NCI-H2196 treated with DMSO at 0.1 percent for 48 hours (cell line): ENCODE measurements at regions not wholly inside any gene's neighbourhood (a gene's known extent, or its start where the extent isn't known, plus 50 kb on each side); places are given as distances from the start of the nearest gene placed in this dataset.

Source experiments
- DNase-seq: peaks from one replicate; lab custom pipeline; 2025; ENCODE audit not compliant: unreplicated experiment; lab: John Stamatoyannopoulos, UW

DNA sequence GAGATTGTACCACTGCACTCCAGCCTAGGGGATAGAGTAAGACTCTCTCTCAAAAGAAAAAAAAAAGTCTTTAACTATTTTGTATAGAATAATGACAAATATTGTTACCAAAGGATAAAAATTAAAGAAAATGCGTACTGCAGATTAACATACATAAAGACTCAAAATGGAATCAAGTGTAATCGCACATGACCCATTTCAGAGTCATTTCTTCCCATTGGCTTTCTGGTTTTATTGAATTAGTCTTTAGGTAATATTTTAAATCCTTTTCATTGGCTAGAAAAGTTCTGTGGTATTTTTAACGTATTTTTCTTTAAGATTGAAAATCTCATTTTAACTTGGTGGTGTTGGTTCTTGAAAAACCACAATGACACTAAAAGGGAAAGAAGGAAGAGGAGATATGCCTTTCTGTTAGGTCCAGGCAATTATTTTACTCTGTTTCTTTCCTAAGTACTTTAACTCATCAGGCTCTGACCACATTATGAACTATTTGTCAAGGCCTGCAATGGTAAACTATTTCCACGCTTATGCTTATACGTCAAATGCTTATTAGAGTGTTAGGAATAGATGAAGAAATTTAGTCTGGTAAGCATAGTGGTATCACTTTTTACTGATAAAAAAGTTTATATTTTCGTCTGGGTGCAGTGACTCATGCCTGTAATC is 52.3 kb downstream of the PLEKHG1 start:
- DNase-seq, result no peak

DNA sequence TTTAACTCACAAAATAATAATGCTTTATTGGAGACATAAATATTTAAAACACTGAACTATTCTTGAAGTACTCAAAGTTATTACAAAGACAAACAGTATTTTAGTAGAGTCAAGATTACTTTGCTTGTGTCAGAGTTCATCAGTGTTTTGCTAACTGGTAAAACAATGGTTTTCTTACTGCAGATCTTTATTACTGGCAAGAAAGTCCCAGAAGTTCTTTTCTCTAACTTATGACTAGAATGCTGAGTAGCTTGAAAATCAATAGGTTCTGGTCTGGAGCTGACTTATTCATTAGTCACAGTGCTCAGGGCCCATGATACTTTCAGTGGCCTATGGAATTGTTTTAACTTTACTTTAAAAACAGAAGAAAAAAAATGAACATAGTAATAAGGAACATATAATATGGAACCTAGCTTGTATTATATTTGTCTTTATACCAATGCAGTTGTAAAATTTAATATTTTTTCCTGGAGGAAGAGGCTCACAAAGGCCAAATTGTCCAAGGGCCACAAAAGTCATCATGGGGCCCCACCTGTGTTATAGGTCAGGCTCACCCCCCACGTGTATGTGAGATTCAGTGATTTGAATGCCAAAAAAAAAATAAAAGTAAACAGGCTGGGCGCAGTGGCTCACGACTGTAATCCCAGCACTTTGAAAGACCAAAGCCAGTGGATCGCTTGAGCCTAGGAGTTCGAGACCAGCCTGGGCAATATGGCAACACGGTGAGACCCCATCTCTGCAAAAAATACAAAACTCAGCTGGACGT is 53.3 kb downstream of the PLEKHG1 start:
- no peak for DNase-seq

DNA sequence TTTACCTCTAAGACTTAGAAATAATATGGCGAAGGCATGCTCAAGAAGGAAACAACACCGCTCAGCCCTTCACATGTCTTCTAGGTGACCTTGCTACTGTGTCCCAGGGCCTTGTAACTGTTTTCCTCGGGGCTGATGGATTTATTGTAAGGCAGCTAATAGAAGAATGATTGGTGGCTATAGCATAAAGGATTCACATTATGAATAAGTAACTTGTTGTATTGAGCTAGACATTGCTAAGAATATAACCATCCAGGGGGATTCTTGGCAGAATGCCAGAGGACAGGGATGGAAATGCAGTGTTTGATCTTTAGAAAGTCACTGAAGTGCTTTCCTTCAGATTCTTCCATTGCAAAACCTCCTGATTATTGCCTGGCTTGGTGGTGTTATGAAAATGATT is 54.9 kb downstream of the PLEKHG1 start:
- no peak for DNase-seq

DNA sequence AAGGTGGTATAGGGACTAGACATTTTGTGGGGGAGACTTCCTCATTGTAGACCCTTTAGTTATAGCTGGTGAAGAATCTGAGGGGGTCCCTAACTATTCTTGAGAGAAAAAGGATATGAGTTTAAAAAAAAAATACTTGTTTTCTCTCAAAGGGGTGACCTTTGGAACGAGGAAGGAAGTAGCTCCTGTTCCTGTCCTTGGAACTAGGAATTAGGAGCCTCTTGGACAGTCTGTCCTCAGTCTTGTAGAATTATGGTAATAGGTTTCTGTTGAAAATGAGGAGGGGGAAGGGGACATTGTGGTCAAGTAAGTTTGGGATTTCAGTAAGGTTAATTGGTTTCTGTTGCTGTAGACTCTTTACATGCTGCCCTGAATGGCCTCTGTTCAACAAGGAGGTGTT is 56.5 kb downstream of the PLEKHG1 start:
- DNase-seq, result no peak

DNA sequence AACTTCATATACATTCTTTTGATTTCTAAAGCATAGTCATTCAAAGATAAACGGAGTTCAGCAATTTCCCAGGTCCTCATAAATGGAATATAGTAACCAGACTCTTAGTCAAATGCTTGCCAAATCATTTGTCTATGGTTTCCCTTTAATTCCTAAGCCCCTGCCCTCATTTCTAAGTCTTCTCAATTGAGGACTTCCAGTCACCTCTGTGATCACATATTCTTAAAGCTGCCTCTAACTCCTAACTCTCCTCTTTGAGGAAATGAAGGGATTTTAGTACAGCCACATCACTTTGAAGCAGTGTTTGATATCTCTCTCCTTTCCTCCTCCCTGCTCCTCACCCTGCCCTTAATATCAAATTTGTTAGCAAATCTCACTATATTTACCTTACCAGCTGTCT is 58.7 kb downstream of the PLEKHG1 start:
- DNase-seq, result no peak

DNA sequence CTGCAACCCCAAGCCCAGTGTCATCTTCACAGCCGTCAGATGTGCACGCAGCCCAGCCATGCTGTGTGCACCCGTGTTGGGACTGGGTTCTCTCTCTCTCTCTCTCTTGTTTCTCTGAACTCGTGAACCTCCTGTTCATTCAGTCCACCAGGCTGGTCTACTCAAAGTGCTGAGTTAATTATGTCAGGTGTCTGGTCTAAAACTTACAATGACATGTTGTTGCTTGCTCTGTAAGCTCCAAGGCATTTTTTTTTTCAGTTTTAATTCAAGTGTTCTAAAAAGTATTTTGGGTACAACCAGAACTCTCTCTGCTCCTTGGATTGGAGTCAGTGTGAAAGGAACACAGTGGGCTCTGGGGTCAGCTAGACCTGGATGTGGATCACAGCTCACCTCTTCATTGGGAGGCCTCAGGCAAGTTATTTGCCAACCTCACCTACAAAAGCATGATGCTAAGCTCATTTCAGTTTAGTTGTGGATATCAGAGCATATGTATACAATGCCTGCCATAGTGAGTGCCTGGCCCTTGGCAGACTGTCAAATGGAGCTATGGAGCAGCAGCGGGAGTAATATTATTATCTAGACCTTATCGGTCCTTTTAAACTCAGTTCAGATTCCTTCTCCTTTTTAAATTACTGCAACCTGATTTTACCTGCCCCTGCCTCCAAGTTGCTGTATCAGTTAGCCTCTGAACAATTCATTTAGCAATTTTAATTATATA is 59.5 kb downstream of the PLEKHG1 start:
- DNase-seq, result no peak

DNA sequence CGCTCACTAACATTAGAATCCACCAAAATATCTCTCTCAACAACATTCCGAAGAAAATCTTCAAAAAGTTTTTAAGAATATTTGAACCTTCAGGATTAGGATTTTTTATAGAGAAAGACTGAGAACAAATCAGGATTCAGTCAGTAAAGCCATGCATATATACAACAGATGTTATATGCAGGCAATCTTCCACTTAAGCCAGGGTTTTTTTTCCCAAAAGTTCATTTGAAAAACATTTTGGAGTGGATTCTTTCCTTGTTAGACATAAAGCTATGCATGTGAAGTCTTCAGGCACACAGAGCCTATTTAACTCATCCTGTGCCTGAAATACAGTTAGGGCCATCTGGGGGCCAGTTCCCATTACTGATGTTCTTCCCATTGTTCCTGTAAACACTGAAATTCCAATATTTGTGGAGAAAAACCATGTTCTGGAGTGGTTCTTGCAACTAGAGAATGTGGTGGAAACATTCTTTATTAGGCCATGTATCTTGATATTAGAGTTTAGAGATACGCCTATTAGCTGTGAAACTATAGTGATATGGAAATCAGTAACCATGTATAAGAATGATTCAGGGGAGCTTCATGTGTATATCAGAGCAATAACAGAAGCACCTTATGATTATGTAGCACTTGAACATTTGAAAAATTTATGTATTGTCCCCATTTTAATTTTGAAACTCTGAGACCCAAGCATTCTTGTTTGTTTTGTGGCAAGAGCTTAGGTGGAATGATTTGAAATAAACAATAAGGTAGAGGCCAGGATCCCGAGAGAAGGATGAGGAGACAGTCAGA is 61.7 kb downstream of the PLEKHG1 start:
- DNase-seq, result no peak

DNA sequence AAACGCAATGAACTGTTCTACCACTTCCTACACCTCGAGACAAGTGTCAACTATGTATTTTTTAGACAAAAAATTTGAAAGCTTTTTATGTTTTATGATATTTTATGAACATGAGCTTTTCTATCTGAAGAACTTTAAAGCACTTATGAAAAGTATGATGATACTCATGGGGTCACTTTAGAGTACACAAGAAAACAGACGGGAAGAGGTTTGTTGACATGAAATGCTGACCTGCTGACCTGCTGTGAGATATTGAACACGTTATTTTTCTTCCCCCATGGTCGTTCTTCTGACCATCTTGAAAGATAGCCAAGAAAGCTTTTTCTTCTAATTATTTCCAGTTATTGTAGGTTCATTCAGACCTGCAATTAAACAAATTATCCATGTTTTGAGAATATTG is 63.1 kb downstream of the PLEKHG1 start:
- no peak for DNase-seq

DNA sequence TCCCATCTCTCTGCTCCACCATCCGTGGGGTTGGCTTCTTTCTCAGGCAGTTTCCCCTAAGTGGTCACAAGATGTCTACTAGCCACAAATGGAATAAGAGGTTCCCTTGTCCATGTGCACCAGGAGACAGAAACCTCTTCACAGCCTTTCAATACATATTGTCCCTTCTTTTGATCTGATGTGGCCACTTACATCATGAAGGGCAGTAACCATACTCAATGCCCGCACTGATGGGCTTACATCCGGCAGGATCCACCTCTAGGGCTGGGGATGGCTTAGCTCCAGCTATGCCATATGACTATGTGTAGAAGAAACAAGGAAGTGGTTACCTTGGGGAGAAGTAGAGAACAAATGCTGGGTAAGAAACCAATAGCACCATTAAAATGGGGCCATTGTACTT is 64.4 kb downstream of the PLEKHG1 start:
- no peak for DNase-seq

DNA sequence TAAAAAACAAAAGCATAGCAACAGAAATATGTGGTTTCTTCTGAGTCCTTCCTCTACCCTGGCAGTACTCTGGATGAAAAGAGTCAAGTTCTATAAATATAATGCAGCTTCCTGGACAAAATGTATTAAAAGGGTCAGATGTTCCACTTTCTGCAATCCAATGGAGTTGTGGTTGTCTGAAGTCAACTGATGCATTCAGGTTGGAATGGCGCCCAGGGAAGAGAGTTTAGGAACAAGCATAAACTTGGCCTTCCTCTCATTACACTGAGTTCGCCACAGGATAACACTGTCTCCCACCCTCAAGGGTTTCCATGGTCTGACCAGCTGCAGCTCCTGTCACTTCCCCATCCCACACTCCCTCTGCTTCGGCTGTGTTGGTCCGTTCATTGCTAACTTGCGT is 66.4 kb downstream of the PLEKHG1 start:
- DNase-seq, result no peak

DNA sequence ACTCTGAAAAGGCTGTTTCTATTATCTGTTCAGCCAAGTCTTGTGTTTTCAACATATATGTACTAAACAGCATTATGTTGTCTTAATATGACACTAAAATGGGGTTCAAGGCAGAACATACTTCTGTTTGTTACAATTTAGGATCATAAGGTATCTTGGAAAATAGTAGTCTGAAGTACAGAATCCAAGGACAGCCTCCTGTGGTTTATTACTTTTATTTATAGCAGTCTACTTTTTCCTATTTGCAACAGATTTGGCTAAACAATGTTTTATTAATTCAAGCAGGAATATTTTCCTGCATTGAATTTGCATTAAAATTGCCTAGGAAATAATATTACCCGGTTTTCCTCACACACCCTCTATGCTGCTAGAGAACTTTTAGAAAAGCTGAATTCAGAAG is 67.7 kb downstream of the PLEKHG1 start:
- no peak for DNase-seq

DNA sequence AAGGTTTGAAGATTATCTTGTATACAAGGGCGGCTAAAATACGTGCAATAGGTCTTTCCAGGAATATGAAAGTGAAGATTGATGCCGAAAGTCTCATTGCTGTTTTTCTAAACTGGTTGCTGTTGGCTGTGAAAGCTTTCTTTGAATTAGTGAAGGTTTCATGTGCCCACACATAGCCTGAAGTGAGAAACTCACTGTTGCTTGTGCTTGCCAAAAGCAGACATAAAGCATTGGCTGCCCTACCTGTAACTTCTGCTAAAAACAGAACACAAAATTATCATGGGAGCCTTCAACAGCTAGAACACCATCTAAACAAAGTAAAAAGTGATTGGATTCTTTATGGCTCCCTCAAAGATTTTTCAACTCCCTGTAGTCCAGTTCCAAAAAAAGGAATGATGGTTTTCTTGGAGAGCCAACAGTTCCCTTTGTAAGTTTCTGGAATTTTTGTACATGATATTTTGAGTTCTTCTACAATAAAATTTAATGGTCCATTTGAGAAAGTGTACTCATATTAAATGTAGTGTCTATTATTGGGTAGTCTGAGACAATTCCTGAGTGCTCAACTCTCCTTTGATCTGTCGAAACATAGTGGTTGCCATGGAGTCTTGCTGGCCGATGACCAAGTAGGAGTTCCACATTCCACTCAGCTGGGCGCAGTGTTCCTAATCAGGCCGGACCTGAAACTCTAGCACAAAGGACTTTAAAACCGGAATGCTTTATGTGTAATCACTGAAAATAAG is 68.5 kb downstream of the PLEKHG1 start:
- peak; percentile 29 for DNase-seq

DNA sequence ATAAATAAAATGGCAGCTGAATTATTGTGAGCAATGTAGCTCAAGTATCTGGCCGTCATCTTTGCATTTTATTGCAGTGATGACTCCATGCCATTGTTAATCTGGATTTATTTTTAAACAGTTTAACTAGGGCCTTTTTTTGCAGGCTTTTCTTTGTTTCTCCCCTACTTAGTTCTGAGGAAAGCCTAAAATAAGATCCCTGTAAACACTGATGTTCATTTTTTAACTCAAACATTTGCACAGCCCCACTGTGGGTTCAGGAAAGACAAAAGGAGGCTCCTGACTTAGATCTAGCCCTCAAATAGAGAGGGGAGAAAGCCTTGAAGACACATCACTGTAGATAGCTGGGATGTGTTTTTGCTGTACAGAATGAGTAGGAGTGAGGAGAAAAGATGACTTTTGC is 69.2 kb downstream of the PLEKHG1 start:
- no peak for DNase-seq

DNA sequence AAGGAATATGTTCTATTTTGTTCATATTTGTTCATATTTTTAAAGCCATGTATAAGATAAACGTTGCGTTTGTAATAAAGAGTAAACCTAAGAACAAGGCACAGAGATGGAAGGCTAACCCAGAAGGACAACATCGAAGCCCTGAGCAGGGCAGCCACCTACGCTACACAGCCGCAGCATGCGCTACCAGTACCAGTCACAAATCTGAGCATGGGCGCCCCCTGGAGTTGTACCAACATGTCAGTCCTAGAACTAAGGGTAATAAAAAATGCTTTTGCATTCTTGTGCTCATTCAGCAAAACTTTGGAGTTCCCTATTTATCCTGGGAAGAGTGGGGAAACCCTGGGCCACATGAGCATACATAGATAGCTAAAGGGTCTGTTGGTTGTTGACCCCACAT is 70.6 kb downstream of the PLEKHG1 start:
- DNase-seq, result no peak

DNA sequence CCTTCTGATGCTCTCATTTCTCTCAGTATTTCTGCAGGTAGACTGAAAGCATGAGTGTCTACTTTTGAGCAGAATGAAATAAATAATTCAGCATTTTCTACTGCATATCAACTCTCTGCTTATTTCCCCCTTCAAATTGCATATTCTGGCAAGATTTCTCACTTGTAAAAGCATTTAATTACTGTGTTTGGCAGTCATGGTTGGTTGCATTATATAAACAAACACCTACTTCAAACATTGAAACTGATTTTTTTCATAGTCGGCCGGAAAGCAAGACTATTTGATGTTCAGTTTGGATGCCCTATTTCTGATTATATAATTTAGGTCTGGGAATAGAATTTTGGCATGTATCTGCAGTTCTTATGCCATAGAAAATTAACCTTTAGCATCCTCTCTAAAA is 73.1 kb downstream of the PLEKHG1 start:
- no peak for DNase-seq

DNA sequence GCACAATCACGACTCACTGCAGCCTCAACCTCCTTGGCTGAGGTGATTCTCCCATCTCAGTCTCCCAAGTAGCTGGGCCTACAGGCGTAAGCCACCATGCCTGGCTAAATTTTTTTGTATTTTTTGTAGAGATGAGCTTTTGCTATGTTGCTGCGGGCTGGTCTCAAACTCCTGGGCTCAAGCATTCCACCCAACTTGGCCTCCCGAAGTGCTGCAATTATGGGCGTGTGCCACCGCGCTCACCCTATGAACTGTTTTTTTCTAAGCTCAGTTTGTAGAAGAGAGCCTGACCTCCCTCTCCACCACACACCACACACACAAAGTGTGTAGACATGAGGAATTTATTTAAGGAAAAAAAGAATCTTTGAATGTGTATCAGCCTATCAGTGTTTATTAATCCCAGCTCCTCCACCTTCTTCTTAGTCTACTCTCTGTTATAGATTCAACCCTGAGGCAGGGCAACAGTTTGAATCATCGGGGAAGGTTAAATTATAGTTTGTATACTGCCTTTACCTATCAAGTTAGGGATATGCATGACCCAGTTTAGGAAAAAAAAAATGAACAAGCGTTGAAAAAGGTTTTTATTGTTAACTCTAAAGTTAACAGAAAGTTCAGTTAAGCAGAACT is 74.1 kb downstream of the PLEKHG1 start:
- no peak for DNase-seq

DNA sequence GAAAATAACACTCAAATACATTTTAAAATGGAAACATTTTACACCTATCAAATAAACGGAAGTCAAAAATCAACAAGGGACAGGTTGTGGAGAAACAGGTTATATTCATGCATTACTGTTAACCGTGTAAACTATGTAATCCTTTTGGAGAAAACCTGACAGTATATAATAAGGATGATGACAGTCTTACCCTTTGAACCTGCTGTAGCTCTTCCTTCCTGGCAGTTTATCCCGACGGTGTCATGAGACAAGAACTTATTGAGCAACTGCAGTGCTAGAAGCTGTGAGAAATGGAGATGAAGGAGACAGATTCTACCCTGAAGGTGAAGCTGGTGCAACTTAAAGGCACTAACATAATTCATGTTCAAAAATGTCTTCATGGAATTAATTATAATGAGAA is 76.7 kb downstream of the PLEKHG1 start:
- DNase-seq, result no peak

DNA sequence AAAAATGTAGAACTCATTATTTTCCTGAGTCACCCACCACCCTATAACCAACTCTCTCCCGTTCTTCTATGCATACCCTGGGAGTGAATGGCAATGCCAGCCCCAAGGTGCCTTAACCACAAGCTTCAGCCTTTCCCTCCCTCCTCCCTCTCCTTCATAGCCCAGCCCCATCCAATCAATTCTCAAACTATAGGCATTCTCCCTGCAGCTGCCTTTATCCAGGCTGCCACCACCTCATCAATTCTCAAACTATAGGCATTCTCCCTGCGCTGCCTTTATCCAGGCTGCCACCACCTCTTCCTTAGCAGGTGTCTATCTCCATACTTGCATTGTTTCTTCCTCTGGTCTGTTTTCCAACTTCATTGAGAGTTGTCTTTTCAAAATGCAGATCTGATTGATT is 77.1 kb downstream of the PLEKHG1 start:
- no peak for DNase-seq

DNA sequence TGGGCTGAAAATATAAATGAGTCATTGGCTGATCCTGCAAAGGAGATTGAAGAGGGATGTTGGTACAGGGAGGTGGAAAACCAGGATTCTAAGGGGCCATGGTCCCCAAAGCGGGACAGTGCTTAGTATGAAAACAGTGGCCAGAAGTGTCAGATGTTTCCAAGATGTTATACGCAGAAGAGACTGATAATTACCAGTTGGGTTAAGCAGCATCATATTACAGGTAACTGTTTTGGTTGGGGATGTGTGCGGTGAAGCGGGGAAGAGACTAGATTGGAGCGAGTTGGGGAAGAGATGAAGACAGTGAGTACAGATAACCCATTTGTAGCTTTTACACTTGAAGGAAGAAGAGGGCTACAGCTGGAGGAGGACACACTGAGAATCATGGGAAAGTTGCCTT is 80.8 kb downstream of the PLEKHG1 start:
- no peak for DNase-seq
